ENCODE measurements at regions not wholly inside any gene's neighbourhood (a gene's known extent, or its start where the extent isn't known, plus 50 kb on each side); places are given as distances from the start of the nearest gene placed in this dataset.

DNA sequence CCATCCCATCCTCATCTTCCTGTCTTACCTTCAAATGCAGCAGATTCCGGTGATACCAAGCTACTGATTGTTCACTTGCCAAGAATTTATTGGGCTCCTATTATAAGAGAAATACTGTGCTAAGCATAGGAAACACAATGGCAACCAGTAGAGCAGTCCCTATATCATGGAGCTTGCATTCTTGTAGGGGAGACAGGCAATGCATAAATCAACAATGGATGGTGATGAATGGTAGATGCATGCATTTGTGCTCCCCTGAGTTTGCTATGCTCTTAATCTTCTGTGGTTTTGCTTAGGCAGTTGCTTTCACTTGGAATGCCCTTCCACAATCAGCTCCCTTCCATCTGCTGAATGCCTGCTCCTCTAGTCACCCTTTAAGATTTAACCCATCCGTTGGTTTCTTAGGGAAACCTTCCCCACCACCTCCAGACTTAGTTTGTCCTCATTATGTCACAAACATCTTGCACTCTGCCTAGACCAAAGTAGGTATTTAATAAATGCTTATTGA is 200.2 kb upstream of the TOX3 start:
- Histone ChIP-seq H3K4me1 (ENCODE audit: control insufficient read depth in 1 of 2, insufficient read depth in 2 of 2, low read length in 2 of 2) (no peaks in the 10 kb centered on the region), H3K4me2 (ENCODE audit: low read length) (no peak overlapping the region), H3K36me3 (ENCODE audit: control insufficient read depth in 1 of 2, insufficient read depth in 2 of 2, low read length in 2 of 2) (no peaks in the 10 kb centered on the region), H3K27me3 (ENCODE audit: insufficient read depth, low read length) (peaks cover 4% of the 10 kb centered on the region; the same call in 1 of the 2 replicates), H3K4me3 (replicated peaks in 1 of 2; ENCODE audit: low read depth in 1 of 2, low read length in 2 of 2) (no peak overlapping the region), H3K27ac (ENCODE audit: low read depth, low read length) (no peak overlapping the region), H2AFZ (ENCODE audit: low read depth, low read length, poor library complexity, severe bottlenecking) (no peak overlapping the region), H3K9ac (ENCODE audit: low read length) (no peak overlapping the region), H4K20me1 (ENCODE audit: insufficient read depth) (no peaks in the 10 kb centered on the region), H3K79me2 (ENCODE audit: insufficient read depth, low read length) (no peaks in the 10 kb centered on the region), H3K9me2 (ENCODE audit: insufficient read depth) (no peaks in the 10 kb centered on the region), H3K9me3 (ENCODE audit: control insufficient read depth in 1 of 2, insufficient read depth in 1 of 2, low read depth in 1 of 2, low read length in 2 of 2) (no peaks in the 10 kb centered on the region)
- DNase-seq (ENCODE audit: low read depth, low spot score) (no peak), ATAC-seq (no peak)
- RAD21 ChIA-PET (ENCODE audit: low non-redundant PET in 1 of 2, low total read pairs in 2 of 2, uncharacterized antibody in 2 of 2, unreplicated experiment in 2 of 2): no interaction called here
- intact Hi-C loops (cut with micrococcal nuclease): no loop called here
- no TSS peak for BruUV-seq (replicated peaks)
- TF ChIP-seq EZH2phosphoT487 (IDR thresholded peaks at IDR 0.05; ENCODE audit: borderline replicate concordance) (no peak), EZH2 (IDR thresholded peaks at IDR 0.05) (no peak), EGR1 (IDR thresholded peaks at IDR 0.05; ENCODE audit: low read depth) (no peak), RAD21 (IDR thresholded peaks at IDR 0.05; ENCODE audit: low read depth) (no peak), CEBPB (IDR thresholded peaks at IDR 0.05; ENCODE audit: low read depth) (no peak), CBX3 (IDR thresholded peaks at IDR 0.05; ENCODE audit: low read depth) (no peak), JUND (IDR thresholded peaks at IDR 0.05) (no peak), SP1 (IDR thresholded peaks at IDR 0.05; ENCODE audit: low read depth) (no peak), SRF (IDR thresholded peaks at IDR 0.05; ENCODE audit: low read depth) (no peak), FOSL1 (IDR thresholded peaks at IDR 0.05; ENCODE audit: low read depth) (no peak), ZFX (IDR thresholded peaks at IDR 0.05) (no peak), TCF7L2 (IDR thresholded peaks at IDR 0.05; ENCODE audit: borderline replicate concordance, extremely low read depth, insufficient read depth, insufficient read length) (no peak), POLR2A (IDR thresholded peaks at IDR 0.05; ENCODE audit: borderline replicate concordance, extremely low read depth, insufficient read depth, insufficient read length) (no peak), ZNF274 (IDR thresholded peaks at IDR 0.05; ENCODE audit: low read depth, low read length) (no peak)
- TF ChIP-seq, protein P1, sequence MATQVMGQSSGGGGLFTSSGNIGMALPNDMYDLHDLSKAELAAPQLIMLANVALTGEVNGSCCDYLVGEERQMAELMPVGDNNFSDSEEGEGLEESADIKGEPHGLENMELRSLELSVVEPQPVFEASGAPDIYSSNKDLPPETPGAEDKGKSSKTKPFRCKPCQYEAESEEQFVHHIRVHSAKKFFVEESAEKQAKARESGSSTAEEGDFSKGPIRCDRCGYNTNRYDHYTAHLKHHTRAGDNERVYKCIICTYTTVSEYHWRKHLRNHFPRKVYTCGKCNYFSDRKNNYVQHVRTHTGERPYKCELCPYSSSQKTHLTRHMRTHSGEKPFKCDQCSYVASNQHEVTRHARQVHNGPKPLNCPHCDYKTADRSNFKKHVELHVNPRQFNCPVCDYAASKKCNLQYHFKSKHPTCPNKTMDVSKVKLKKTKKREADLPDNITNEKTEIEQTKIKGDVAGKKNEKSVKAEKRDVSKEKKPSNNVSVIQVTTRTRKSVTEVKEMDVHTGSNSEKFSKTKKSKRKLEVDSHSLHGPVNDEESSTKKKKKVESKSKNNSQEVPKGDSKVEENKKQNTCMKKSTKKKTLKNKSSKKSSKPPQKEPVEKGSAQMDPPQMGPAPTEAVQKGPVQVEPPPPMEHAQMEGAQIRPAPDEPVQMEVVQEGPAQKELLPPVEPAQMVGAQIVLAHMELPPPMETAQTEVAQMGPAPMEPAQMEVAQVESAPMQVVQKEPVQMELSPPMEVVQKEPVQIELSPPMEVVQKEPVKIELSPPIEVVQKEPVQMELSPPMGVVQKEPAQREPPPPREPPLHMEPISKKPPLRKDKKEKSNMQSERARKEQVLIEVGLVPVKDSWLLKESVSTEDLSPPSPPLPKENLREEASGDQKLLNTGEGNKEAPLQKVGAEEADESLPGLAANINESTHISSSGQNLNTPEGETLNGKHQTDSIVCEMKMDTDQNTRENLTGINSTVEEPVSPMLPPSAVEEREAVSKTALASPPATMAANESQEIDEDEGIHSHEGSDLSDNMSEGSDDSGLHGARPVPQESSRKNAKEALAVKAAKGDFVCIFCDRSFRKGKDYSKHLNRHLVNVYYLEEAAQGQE (IDR thresholded peaks at IDR 0.05; ENCODE audit: low read depth): no peak
- TF ChIP-seq, protein P2, sequence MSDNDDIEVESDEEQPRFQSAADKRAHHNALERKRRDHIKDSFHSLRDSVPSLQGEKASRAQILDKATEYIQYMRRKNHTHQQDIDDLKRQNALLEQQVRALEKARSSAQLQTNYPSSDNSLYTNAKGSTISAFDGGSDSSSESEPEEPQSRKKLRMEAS (IDR thresholded peaks at IDR 0.05): no peak
- TF ChIP-seq, protein P3, sequence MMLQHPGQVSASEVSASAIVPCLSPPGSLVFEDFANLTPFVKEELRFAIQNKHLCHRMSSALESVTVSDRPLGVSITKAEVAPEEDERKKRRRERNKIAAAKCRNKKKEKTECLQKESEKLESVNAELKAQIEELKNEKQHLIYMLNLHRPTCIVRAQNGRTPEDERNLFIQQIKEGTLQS (IDR thresholded peaks at IDR 0.05): no peak
- TF ChIP-seq, protein P4, sequence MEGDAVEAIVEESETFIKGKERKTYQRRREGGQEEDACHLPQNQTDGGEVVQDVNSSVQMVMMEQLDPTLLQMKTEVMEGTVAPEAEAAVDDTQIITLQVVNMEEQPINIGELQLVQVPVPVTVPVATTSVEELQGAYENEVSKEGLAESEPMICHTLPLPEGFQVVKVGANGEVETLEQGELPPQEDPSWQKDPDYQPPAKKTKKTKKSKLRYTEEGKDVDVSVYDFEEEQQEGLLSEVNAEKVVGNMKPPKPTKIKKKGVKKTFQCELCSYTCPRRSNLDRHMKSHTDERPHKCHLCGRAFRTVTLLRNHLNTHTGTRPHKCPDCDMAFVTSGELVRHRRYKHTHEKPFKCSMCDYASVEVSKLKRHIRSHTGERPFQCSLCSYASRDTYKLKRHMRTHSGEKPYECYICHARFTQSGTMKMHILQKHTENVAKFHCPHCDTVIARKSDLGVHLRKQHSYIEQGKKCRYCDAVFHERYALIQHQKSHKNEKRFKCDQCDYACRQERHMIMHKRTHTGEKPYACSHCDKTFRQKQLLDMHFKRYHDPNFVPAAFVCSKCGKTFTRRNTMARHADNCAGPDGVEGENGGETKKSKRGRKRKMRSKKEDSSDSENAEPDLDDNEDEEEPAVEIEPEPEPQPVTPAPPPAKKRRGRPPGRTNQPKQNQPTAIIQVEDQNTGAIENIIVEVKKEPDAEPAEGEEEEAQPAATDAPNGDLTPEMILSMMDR (IDR thresholded peaks at IDR 0.05 in 2 of 3, conservative IDR thresholded peaks at IDR 0.05 in 1 of 3; ENCODE audit: borderline replicate concordance in 1 of 3, insufficient read depth in 1 of 3, low read depth in 2 of 3, low read length in 2 of 3): no peak
- POLR2A ChIA-PET: no interaction called here
- CTCF ChIA-PET: no interaction called here

Data from HCT116 (cell line).